ENCODE measurements at regions not wholly inside any gene's neighbourhood (a gene's known extent, or its start where the extent isn't known, plus 50 kb on each side); places are given as distances from the start of the nearest gene placed in this dataset.

GRCh38 chr3:94529816-94530215 lies 467.0 kb downstream of the NSUN3 start:
- H4K20me1 ChIP-seq (ENCODE audit: control insufficient read depth, insufficient read depth, low read depth, low read length) = no peaks in the 10 kb centered on the region
- H3K4me2 ChIP-seq (ENCODE audit: low read length) = no peak overlapping the region
- H3K36me3 ChIP-seq (ENCODE audit: control insufficient read depth, low read length) = no peaks in the 10 kb centered on the region
- no peaks in the 10 kb centered on the region for H3K4me1 ChIP-seq (ENCODE audit: control insufficient read depth, low read length)
- H3K4me3 ChIP-seq (ENCODE audit: low read length) = no peak overlapping the region
- no peaks in the 10 kb centered on the region for H3F3A ChIP-seq (ENCODE audit: control insufficient read depth, insufficient read depth)
- H3K27me3 ChIP-seq (ENCODE audit: control insufficient read depth, low read length) = no peaks in the 10 kb centered on the region
- no peak overlapping the region for H3K27ac ChIP-seq (ENCODE audit: low read depth, low read length)
- TF ChIP-seq EZH2phosphoT487 (IDR thresholded peaks at IDR 0.05; ENCODE audit: borderline replicate concordance, low read length) = no peak
- no peak for TF ChIP-seq CTCF (IDR thresholded peaks at IDR 0.05; ENCODE audit: low read depth, low read length, poor library complexity, severe bottlenecking)
- no peaks in the 10 kb centered on the region for H3K9me2 ChIP-seq (replicated peaks; ENCODE audit: control insufficient read depth, low read length)
- no peaks in the 10 kb centered on the region for H3K79me2 ChIP-seq (ENCODE audit: control insufficient read depth, low read length)
- no peaks in the 10 kb centered on the region for H3K9me3 ChIP-seq (ENCODE audit: control insufficient read depth, insufficient read depth, low read length)

GRCh38 chr3:94532951-94533350 lies 470.1 kb downstream of the NSUN3 start:
- H3F3A ChIP-seq (ENCODE audit: control insufficient read depth, insufficient read depth) = no peaks in the 10 kb centered on the region
- H3K4me1 ChIP-seq (ENCODE audit: control insufficient read depth, low read length) = no peaks in the 10 kb centered on the region
- TF ChIP-seq CTCF (IDR thresholded peaks at IDR 0.05; ENCODE audit: low read depth, low read length, poor library complexity, severe bottlenecking) (no peak), EZH2phosphoT487 (IDR thresholded peaks at IDR 0.05; ENCODE audit: borderline replicate concordance, low read length) (no peak)

GRCh38 chr3:94539937-94540336 lies 477.1 kb downstream of the NSUN3 start:
- H3K27me3 ChIP-seq (ENCODE audit: control insufficient read depth, low read length) = no peaks in the 10 kb centered on the region

More at GRCh38 chr3:94532951-94533350, 470.1 kb downstream of the NSUN3 start:
- Histone ChIP-seq H3K9me3 (ENCODE audit: control insufficient read depth, insufficient read depth, low read length) (no peaks in the 10 kb centered on the region), H3K4me2 (ENCODE audit: low read length) (no peak overlapping the region), H4K20me1 (ENCODE audit: control insufficient read depth, insufficient read depth, low read depth, low read length) (no peaks in the 10 kb centered on the region), H3K79me2 (ENCODE audit: control insufficient read depth, low read length) (no peaks in the 10 kb centered on the region), H3K27me3 (ENCODE audit: control insufficient read depth, low read length) (no peaks in the 10 kb centered on the region), H3K36me3 (ENCODE audit: control insufficient read depth, low read length) (no peaks in the 10 kb centered on the region), H3K27ac (ENCODE audit: low read depth, low read length) (no peak overlapping the region), H3K4me3 (ENCODE audit: low read length) (no peak overlapping the region), H3K9me2 (replicated peaks; ENCODE audit: control insufficient read depth, low read length) (no peaks in the 10 kb centered on the region)

More at GRCh38 chr3:94539937-94540336, 477.1 kb downstream of the NSUN3 start:
- no peaks in the 10 kb centered on the region for H3K36me3 ChIP-seq (ENCODE audit: control insufficient read depth, low read length)
- no peaks in the 10 kb centered on the region for H3F3A ChIP-seq (ENCODE audit: control insufficient read depth, insufficient read depth)
- H3K27ac ChIP-seq (ENCODE audit: low read depth, low read length) = no peak overlapping the region
- no peaks in the 10 kb centered on the region for H3K9me3 ChIP-seq (ENCODE audit: control insufficient read depth, insufficient read depth, low read length)
- no peak for TF ChIP-seq EZH2phosphoT487 (IDR thresholded peaks at IDR 0.05; ENCODE audit: borderline replicate concordance, low read length)
- TF ChIP-seq CTCF (IDR thresholded peaks at IDR 0.05; ENCODE audit: low read depth, low read length, poor library complexity, severe bottlenecking) = no peak
- H3K4me2 ChIP-seq (ENCODE audit: low read length) = no peak overlapping the region
- no peak overlapping the region for H3K4me3 ChIP-seq (ENCODE audit: low read length)
- no peaks in the 10 kb centered on the region for H3K79me2 ChIP-seq (ENCODE audit: control insufficient read depth, low read length)
- no peaks in the 10 kb centered on the region for H3K9me2 ChIP-seq (replicated peaks; ENCODE audit: control insufficient read depth, low read length)
- H3K4me1 ChIP-seq (ENCODE audit: control insufficient read depth, low read length) = no peaks in the 10 kb centered on the region
- H4K20me1 ChIP-seq (ENCODE audit: control insufficient read depth, insufficient read depth, low read depth, low read length) = no peaks in the 10 kb centered on the region

All from DOHH2 (cell line).